Fibroblast of skin of left quadriceps (primary cell): ENCODE measurements at regions not wholly inside any gene's neighbourhood (a gene's known extent, or its start where the extent isn't known, plus 50 kb on each side); places are given as distances from the start of the nearest gene placed in this dataset.

Source experiments
- DNase-seq, 2 experiments: peaks; one replicate each; pipeline ENCODE4 v3.0.0-alpha.2; 2013; ENCODE audit warnings: low read depth in 2 of 2

- DNase-seq = no peak
Measured at GRCh38 chr5:74259572-74259971, 381.0 kb downstream of the ENC1 start.

GRCh38 chr5:74258314-74258665 lies 382.2 kb downstream of the ENC1 start:
- DNase-seq = no peak

- no peak for DNase-seq
Measured at GRCh38 chr5:74257645-74258313, 382.7 kb downstream of the ENC1 start.

- DNase-seq = no peak
Measured at GRCh38 chr5:74257060-74257527, 383.4 kb downstream of the ENC1 start.

GRCh38 chr5:74255692-74256392 lies 384.7 kb downstream of the ENC1 start:
- DNase-seq = no peak

- DNase-seq = no peak
Measured at GRCh38 chr5:74254257-74254656, 386.3 kb downstream of the ENC1 start.

- DNase-seq = no peak
Measured at GRCh38 chr5:74252044-74252443, 388.5 kb downstream of the ENC1 start.

GRCh38 chr5:74251141-74252035 lies 389.1 kb downstream of the ENC1 start:
- DNase-seq = peak; percentile 92 to 93

GRCh38 chr5:74250304-74251102 lies 390.0 kb downstream of the ENC1 start:
- no peak for DNase-seq

- no peak for DNase-seq
Measured at GRCh38 chr5:74248576-74248975, 392.0 kb downstream of the ENC1 start.

- no peak for DNase-seq
Measured at GRCh38 chr5:74244406-74244805, 396.1 kb downstream of the ENC1 start.

- peak in 1 of 2 experiments; percentile 30 for DNase-seq
Measured at GRCh38 chr5:74243634-74244033, 396.9 kb downstream of the ENC1 start.

- DNase-seq = no peak
Measured at GRCh38 chr5:74242516-74242915, 398.0 kb downstream of the ENC1 start.

- DNase-seq = no peak
Measured at GRCh38 chr5:74241751-74242140, 398.8 kb downstream of the ENC1 start.

- DNase-seq = no peak
Measured at GRCh38 chr5:74240783-74241750, 399.5 kb downstream of the ENC1 start.

- no peak for DNase-seq
Measured at GRCh38 chr5:74239261-74239660, 401.3 kb downstream of the ENC1 start.

GRCh38 chr5:74237571-74238145 lies 402.9 kb downstream of the ENC1 start:
- no peak for DNase-seq

- no peak for DNase-seq
Measured at GRCh38 chr5:74235552-74235951, 405.0 kb downstream of the ENC1 start.

GRCh38 chr5:74233571-74233970 lies 407.0 kb downstream of the ENC1 start:
- peak; percentile 54 to 66 for DNase-seq

GRCh38 chr5:74233091-74233490 lies 407.4 kb downstream of the ENC1 start:
- no peak for DNase-seq
